Neural crest cell (in vitro differentiated cells): ENCODE measurements at regions not wholly inside any gene's neighbourhood (a gene's known extent, or its start where the extent isn't known, plus 50 kb on each side); places are given as distances from the start of the nearest gene placed in this dataset.

ENCODE experiments used
- DNase-seq: peaks from one replicate; pipeline ENCODE4 v3.0.0; 2021; ENCODE audit warnings: low read depth, mixed read lengths, low spot score
- H3K27ac Mint-ChIP-seq: one replicate; pipeline ENCODE4 v1.8.0; 2021; ENCODE audit warnings: mild to moderate bottlenecking, mixed read lengths; ENCODE audit not compliant: unreplicated experiment
- H3K27me3 Mint-ChIP-seq: 2 replicates; pipeline ENCODE4 v1.8.0; 2021; ENCODE audit warnings: low read depth, mild to moderate bottlenecking, mixed read lengths
- H3K36me3 Mint-ChIP-seq: 2 replicates; pipeline ENCODE4 v1.8.0; 2021; ENCODE audit warnings: low read depth, mild to moderate bottlenecking, mixed read lengths
- H3K4me1 Mint-ChIP-seq: 2 replicates; pipeline ENCODE4 v1.8.0; 2021; ENCODE audit warnings: mixed read lengths
- H3K4me3 Mint-ChIP-seq: one replicate; pipeline ENCODE4 v1.8.0; 2021; ENCODE audit warnings: mild to moderate bottlenecking, mixed read lengths
- H3K9me3 Mint-ChIP-seq: 2 replicates; pipeline ENCODE4 v1.8.0; 2021; ENCODE audit warnings: mixed read lengths
- TF ChIP-seq, protein P1 (sequence below): fragments of 200-600 bp; sonication (generic); conservative IDR thresholded peaks from 2 replicates; pipeline ENCODE4 v1.5.0; 2021; ENCODE audit warnings: antibody characterized with exemption, mild to moderate bottlenecking

DNA sequence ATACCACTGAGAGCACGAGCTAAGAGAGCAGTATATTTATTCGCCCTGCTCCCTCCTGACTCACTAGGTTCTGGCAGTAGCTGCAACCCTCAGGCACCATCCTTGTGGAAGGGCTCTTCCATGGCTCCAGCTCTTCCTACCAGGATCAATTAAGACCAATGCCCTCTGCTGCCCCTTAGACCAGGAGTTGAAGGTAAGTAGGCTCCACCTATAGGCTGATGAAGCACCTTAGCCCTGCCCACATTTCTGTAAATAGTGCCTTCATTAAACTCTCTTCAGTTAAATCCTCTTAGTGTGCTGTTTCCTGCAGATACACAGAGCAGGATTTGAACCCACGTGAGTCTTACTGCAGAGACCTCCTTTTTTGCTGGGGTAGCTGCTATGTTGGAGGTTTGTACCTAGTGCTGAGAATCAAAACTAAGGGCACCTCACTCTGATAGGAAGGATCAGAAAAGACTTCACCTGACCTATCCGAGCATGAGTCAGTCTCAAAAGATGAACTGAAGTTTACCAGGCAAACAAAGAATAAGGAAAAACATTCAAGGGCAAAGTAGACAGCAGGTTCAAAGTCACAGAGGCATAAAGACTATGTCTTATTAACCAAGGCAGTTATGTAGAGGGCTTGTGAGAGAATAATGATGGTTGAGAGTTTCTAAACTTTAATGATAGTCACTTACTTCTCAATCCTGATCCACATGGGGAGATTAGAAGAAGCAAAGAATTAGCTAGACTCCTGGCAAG, 56.9 kb upstream of the BEND6 start:
- Mint-ChIP-seq H3K36me3 (peaks cover 3% of the 10 kb centered on the region), H3K4me3 (no peak overlapping the region), H3K4me1 (peaks cover 4% of the 10 kb centered on the region), H3K27ac (no peak overlapping the region), H3K27me3 (no peaks in the 10 kb centered on the region), H3K9me3 (peaks cover 3% of the 10 kb centered on the region)
- TF ChIP-seq, protein P1, sequence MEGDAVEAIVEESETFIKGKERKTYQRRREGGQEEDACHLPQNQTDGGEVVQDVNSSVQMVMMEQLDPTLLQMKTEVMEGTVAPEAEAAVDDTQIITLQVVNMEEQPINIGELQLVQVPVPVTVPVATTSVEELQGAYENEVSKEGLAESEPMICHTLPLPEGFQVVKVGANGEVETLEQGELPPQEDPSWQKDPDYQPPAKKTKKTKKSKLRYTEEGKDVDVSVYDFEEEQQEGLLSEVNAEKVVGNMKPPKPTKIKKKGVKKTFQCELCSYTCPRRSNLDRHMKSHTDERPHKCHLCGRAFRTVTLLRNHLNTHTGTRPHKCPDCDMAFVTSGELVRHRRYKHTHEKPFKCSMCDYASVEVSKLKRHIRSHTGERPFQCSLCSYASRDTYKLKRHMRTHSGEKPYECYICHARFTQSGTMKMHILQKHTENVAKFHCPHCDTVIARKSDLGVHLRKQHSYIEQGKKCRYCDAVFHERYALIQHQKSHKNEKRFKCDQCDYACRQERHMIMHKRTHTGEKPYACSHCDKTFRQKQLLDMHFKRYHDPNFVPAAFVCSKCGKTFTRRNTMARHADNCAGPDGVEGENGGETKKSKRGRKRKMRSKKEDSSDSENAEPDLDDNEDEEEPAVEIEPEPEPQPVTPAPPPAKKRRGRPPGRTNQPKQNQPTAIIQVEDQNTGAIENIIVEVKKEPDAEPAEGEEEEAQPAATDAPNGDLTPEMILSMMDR = no peak
- no peak for DNase-seq

DNA sequence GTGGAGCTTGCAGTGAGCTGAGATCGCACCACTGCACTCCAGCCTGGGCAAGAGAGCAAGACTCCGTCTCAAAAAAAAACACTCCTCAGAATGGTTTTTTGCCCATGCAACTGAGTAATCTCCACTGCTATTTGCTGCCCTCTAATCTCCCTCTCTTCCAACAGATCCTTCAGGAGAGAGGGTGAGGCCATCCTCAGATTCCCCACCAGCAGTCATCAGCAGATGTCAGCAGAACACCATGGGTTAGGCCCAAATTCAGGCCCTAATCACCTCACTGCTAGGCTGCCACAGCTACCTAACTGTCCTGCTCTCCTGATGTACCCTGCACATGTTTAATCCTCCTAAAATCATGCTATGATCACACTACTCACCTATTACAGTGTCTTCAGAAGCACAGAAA, 63.2 kb upstream of the BEND6 start:
- peaks cover 3% of the 10 kb centered on the region for H3K9me3 Mint-ChIP-seq
- TF ChIP-seq, protein P1 = no peak
- no peak for DNase-seq
- H3K36me3 Mint-ChIP-seq = peaks cover 3% of the 10 kb centered on the region
- no peaks in the 10 kb centered on the region for H3K27me3 Mint-ChIP-seq
- H3K4me3 Mint-ChIP-seq = no peak overlapping the region
- no peaks in the 10 kb centered on the region for H3K4me1 Mint-ChIP-seq
- H3K27ac Mint-ChIP-seq = peak overlapping the region; percentile 19

DNA sequence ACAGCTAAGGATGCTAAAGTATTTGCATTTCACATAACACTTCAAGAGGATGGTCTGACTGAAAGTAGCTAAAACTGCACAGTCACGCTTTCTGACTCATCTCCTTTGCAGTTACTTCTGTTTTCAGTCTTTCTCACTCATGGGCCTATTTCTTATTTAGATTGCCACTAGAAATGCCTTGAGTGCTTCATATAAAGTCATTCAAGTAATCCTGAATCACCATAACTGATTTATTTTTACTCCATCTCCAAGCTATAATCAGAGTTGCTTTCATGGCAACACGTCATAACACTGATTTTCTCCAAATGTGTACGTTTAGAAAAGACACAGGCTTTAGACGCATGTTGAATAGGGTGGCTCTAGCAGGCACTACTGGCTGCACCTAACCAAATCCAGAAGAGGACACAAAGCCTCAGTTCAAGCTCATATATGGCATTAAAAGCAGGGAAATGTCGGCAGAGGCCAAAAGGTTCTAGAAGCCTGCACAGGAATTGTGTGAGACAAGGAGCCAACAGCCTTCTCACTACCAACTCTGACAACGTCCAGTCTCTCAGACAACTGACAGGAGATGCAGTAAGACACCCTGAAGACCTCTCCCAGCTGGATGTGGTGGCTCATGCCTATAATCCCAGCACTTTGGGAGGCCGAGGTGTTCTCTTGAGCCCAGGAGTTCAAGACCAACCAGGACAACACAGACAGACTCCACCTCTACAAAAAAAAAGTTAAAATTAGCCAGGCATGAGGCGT, 64.1 kb upstream of the BEND6 start:
- no peak overlapping the region for H3K4me3 Mint-ChIP-seq
- no peaks in the 10 kb centered on the region for H3K4me1 Mint-ChIP-seq
- H3K9me3 Mint-ChIP-seq = peaks cover 3% of the 10 kb centered on the region
- TF ChIP-seq, protein P1 = no peak
- H3K27me3 Mint-ChIP-seq = no peaks in the 10 kb centered on the region
- H3K27ac Mint-ChIP-seq = peak overlapping the region; percentile 5
- no peak for DNase-seq
- no peaks in the 10 kb centered on the region for H3K36me3 Mint-ChIP-seq

DNA sequence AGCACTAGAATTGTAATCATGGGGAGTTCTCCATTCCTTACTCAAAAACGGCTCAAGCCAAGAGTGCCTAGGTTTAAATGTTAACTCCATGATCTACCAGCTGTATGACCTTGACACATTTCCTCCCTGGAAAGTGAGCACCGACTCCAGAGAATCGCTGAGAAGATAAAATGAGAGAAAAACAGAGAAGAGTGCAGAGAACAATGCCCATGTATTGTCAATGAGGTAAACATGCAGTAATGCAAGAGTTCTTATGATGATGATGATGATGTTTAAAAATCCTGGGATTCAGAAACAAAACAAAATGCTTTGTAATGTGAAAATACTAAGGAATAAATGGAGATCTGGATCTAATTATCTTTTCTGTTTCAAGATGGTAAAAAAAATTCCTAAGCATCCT, 64.8 kb upstream of the BEND6 start:
- TF ChIP-seq, protein P1 = no peak
- H3K4me3 Mint-ChIP-seq = no peak overlapping the region
- H3K9me3 Mint-ChIP-seq = peaks cover 3% of the 10 kb centered on the region
- no peaks in the 10 kb centered on the region for H3K36me3 Mint-ChIP-seq
- no peaks in the 10 kb centered on the region for H3K4me1 Mint-ChIP-seq
- no peak overlapping the region for H3K27ac Mint-ChIP-seq
- H3K27me3 Mint-ChIP-seq = no peaks in the 10 kb centered on the region
- no peak for DNase-seq

DNA sequence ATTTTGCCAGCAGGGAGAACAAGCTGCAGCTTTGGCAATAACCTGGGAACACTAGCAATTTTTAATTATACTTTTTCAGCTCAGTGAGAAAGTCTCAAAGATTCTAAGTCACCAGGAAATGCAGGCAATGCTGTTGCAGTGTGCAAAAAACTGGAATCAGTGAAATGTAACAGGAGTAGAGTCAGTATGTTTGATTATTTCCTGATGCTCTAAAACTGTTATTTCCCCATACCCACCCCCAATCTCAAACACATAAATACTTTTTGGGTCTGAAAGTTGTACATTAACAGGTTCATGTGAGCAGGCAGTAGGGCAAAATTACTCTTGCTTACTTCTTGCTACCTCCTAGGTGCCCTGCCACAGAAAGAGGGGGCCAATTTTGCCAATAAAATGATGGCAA, 65.4 kb upstream of the BEND6 start:
- Mint-ChIP-seq H3K9me3 (peaks cover 3% of the 10 kb centered on the region), H3K36me3 (no peaks in the 10 kb centered on the region), H3K4me1 (no peaks in the 10 kb centered on the region), H3K27me3 (no peaks in the 10 kb centered on the region), H3K27ac (no peak overlapping the region), H3K4me3 (no peak overlapping the region)
- TF ChIP-seq, protein P1 = no peak
- no peak for DNase-seq
